ENCODE measurements at regions not wholly inside any gene's neighbourhood (a gene's known extent, or its start where the extent isn't known, plus 50 kb on each side); places are given as distances from the start of the nearest gene placed in this dataset.

DNA sequence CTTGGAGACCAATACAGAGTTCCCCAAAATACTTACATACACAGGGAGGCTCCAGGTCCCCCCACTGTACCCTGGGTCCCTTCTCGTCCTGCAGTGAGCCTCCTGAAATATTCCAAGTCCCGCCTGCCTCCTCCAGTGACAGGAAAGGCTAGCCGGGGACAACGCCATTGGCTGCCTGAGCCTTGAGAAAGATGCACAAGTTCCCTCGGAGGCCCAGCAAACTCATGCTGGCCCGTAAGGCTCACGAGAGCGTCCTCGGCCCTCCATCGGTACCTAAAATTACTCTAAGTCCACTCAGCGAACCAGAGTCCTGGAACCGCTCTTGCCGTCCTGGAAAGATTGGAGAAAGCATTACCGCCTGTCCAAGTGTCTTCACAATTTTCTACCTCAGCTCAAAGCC is 228.6 kb downstream of the ADAM29 start:
- TF ChIP-seq FOXK2 (IDR thresholded peaks at IDR 0.05): no peak
- TF ChIP-seq, protein P1, sequence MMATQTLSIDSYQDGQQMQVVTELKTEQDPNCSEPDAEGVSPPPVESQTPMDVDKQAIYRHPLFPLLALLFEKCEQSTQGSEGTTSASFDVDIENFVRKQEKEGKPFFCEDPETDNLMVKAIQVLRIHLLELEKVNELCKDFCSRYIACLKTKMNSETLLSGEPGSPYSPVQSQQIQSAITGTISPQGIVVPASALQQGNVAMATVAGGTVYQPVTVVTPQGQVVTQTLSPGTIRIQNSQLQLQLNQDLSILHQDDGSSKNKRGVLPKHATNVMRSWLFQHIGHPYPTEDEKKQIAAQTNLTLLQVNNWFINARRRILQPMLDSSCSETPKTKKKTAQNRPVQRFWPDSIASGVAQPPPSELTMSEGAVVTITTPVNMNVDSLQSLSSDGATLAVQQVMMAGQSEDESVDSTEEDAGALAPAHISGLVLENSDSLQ (IDR thresholded peaks at IDR 0.05): no peak
